ENCODE measurements at regions not wholly inside any gene's neighbourhood (a gene's known extent, or its start where the extent isn't known, plus 50 kb on each side); places are given as distances from the start of the nearest gene placed in this dataset.
"Not testable (repeated sequence)": the region's sequence is repeated elsewhere in the genome, so short reads cannot be mapped to it uniquely, and the experiment has no call there.

DNA sequence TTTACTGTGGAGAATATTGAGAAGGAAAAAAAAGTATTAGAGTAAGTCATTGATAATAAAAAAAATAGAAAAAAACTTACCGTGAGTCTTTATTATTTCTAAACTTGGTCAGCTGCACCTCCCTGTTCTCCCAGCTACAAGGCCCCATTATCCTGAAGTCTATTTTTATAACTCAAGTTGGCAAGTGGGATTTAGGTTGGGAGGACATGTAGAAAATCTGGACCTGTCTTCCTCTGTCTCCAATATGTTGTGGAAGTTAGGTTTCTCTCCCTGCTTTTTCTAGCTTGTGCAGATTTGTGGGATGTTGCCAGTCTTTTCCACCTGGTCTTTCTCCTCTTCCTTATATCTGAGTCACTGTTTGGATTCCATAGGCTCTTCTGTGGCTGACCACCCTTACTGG lies 361.4 kb downstream of the HLX start:
- WGBS, 2 experiments: 83% methylated on average over 1 of the region's 1 CpG; no CpG with 5 or more reads in 1 of the 2 experiments
- Histone ChIP-seq H3K27ac (ENCODE audit: insufficient read depth, low read depth, low read length, poor library complexity, severe bottlenecking) (no peak overlapping the region), H3K4me3 (ENCODE audit: insufficient read depth, low read depth, low read length) (no peak overlapping the region), H3K27me3 (ENCODE audit: control insufficient read depth, insufficient read depth, low read length, poor library complexity, severe bottlenecking) (no peaks in the 10 kb centered on the region), H3K4me1 (ENCODE audit: control insufficient read depth, insufficient read depth, low read length) (no peaks in the 10 kb centered on the region), H3K9me3 (ENCODE audit: control insufficient read depth, low read length) (no peaks in the 10 kb centered on the region), H3K36me3 (ENCODE audit: control insufficient read depth, insufficient read depth, low read length) (no peaks in the 10 kb centered on the region)

DNA sequence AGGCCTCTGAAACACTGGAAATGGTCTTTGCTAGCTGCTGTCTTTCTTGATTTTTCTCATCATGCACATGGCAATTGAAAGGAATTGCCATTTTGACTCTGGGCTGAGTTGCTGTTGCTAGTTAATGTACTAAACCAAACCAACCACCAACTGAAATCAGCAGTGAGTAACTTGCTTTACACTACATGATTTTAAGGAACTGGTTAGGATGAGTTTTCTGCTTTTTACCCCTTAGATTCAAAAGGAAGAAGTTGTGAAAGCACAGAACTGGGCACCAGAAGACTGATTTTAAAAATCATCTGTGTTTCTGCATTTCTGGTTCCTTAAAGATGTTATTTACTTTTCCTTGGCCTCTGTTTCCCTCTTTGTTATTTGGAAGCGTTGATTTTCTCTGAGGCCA lies 361.9 kb downstream of the HLX start:
- Histone ChIP-seq H3K9me3 (ENCODE audit: control insufficient read depth, low read length) (no peaks in the 10 kb centered on the region), H3K36me3 (ENCODE audit: control insufficient read depth, insufficient read depth, low read length) (no peaks in the 10 kb centered on the region), H3K4me3 (ENCODE audit: insufficient read depth, low read depth, low read length) (no peak overlapping the region), H3K27me3 (ENCODE audit: control insufficient read depth, insufficient read depth, low read length, poor library complexity, severe bottlenecking) (no peaks in the 10 kb centered on the region), H3K27ac (ENCODE audit: insufficient read depth, low read depth, low read length, poor library complexity, severe bottlenecking) (no peak overlapping the region), H3K4me1 (ENCODE audit: control insufficient read depth, insufficient read depth, low read length) (no peaks in the 10 kb centered on the region)
- 80 to 95% methylated on average over 1 of the region's 1 CpG for WGBS, 2 experiments

DNA sequence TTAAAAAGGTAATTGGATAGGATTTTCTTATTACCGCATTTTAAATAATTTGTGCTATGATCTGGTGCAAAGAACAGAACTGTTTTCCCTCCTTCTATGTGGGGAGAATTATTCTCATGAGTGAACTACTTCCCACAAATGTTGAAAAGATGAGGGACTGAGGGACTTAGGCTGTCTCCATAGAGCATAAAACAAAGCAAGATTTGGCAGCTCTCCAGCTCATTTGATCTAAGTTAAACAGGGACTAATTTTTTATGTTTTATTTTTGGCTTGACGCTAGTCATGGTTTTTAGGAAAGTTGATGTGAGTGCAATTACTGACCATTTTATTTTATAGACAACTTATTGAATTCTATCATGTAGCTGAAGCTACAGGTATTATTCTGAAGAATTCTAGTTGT lies 362.3 kb downstream of the HLX start:
- Histone ChIP-seq H3K9me3 (ENCODE audit: control insufficient read depth, low read length) (no peaks in the 10 kb centered on the region), H3K27ac (ENCODE audit: insufficient read depth, low read depth, low read length, poor library complexity, severe bottlenecking) (no peak overlapping the region), H3K4me1 (ENCODE audit: control insufficient read depth, insufficient read depth, low read length) (no peaks in the 10 kb centered on the region), H3K36me3 (ENCODE audit: control insufficient read depth, insufficient read depth, low read length) (no peaks in the 10 kb centered on the region), H3K4me3 (ENCODE audit: insufficient read depth, low read depth, low read length) (no peak overlapping the region), H3K27me3 (ENCODE audit: control insufficient read depth, insufficient read depth, low read length, poor library complexity, severe bottlenecking) (no peaks in the 10 kb centered on the region)
- 94 to 100% methylated on average over 1 to 2 of the region's 2 CpGs for WGBS, 2 experiments

DNA sequence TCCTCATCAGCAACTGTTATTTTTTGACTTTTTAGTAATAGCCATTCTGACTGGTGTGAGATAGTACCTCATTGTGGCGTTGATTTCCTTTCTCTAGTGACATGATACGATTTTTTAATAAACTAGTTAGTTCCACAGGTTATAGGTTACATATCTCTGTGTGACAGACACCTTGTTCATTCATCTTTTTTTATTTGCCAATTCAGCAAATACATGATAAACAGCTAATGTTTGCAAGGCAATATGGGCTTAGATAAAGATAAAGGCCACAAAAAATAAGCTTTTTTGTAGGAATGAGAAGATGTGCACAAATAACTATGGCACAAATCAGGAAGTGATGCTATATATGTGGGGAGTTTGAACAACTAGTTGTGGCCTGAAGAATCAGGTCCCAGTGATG lies 366.8 kb downstream of the HLX start:
- Histone ChIP-seq H3K4me3 (ENCODE audit: insufficient read depth, low read depth, low read length) (no peak overlapping the region), H3K27ac (ENCODE audit: insufficient read depth, low read depth, low read length, poor library complexity, severe bottlenecking) (no peak overlapping the region), H3K9me3 (ENCODE audit: control insufficient read depth, low read length) (no peaks in the 10 kb centered on the region), H3K27me3 (ENCODE audit: control insufficient read depth, insufficient read depth, low read length, poor library complexity, severe bottlenecking) (no peaks in the 10 kb centered on the region), H3K36me3 (ENCODE audit: control insufficient read depth, insufficient read depth, low read length) (no peaks in the 10 kb centered on the region), H3K4me1 (ENCODE audit: control insufficient read depth, insufficient read depth, low read length) (no peaks in the 10 kb centered on the region)
- WGBS, 2 experiments: 91 to 100% methylated on average over 2 of the region's 2 CpGs

DNA sequence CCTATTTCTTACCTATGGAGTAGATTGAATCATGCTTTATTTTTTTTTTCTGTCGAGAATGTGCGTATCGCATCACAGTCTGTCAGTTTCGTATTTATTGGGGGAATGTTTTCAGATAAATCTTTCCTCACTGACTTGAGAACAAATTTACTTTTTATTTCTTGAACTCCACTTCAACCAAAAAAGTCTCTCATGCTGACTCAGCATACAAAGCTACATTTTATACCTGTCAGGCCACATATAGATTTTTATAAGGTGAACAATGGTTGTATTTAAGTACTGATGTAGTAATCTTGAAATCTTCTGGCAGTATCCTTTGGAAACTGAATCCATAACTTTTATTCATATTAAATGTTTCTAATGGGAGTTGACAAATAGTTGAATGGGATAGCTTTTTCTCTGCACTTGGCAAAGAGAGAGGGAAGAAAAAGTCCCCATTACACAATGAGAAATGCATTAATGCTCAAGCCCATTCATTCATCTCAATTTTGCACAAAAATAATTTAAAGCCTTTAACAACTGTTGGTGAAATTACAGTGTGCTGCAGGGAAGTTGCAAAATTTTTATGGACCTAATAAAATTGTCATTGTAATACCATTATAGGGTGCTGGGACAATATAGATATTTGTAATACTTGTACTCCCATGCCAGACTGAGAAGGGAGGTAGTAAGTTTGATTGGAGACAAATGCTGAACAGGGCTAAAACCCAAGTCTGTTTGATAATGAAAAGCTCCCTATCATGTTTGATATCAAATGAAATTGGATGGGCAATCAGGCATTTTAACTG lies 367.6 kb downstream of the HLX start:
- Histone ChIP-seq H3K27ac (ENCODE audit: insufficient read depth, low read depth, low read length, poor library complexity, severe bottlenecking) (no peak overlapping the region), H3K9me3 (ENCODE audit: control insufficient read depth, low read length) (no peaks in the 10 kb centered on the region), H3K27me3 (ENCODE audit: control insufficient read depth, insufficient read depth, low read length, poor library complexity, severe bottlenecking) (no peaks in the 10 kb centered on the region), H3K4me1 (ENCODE audit: control insufficient read depth, insufficient read depth, low read length) (no peaks in the 10 kb centered on the region), H3K4me3 (ENCODE audit: insufficient read depth, low read depth, low read length) (no peak overlapping the region), H3K36me3 (ENCODE audit: control insufficient read depth, insufficient read depth, low read length) (no peaks in the 10 kb centered on the region)
- WGBS, 2 experiments: 97% methylated on average over 4 of the region's 4 CpGs; no CpG with 5 or more reads in 1 of the 2 experiments

DNA sequence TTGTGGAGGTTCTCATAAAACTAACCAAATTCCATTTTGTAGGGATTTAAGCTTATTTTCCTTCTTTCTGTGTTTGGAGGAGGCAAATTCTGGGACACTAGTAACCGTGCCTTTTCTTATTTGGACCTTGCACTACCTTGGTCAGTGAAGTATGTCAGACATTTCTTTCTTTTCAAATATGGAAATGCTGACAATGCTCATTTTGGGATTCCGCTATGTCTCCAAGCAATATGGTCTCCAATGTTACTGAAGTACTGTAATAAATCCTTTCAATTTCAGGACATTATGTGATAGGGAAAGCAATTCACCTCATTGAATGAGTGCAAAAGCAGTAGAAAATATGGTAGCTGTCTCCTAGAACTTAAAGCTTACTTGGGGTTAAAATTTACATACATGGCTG lies 372.3 kb downstream of the HLX start:
- 96 to 100% methylated on average over 2 of the region's 2 CpGs for WGBS, 2 experiments
- H3K27ac ChIP-seq (ENCODE audit: insufficient read depth, low read depth, low read length, poor library complexity, severe bottlenecking): no peak overlapping the region
- H3K4me1 ChIP-seq (ENCODE audit: control insufficient read depth, insufficient read depth, low read length): no peaks in the 10 kb centered on the region
- no peaks in the 10 kb centered on the region for H3K27me3 ChIP-seq (ENCODE audit: control insufficient read depth, insufficient read depth, low read length, poor library complexity, severe bottlenecking)
- no peaks in the 10 kb centered on the region for H3K9me3 ChIP-seq (ENCODE audit: control insufficient read depth, low read length)
- H3K4me3 ChIP-seq (ENCODE audit: insufficient read depth, low read depth, low read length): no peak overlapping the region
- no peaks in the 10 kb centered on the region for H3K36me3 ChIP-seq (ENCODE audit: control insufficient read depth, insufficient read depth, low read length)

DNA sequence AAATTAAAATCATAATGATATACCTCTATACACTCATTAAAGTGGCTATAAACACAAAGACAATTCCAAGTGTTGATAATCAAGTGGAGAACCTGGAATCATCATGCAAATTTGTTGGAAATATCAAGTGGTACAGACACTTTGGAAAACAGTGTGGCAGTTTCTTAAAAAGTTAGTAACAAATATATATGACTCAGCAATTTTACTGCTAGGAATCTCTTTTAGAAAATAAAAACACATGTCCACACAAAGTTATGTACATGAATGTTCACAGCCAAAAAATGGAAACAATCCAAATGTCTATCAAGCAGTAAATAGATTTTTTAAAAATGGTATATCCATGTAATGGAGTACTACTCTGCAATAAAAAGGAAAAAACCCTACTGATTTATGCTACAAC lies 375.6 kb downstream of the HLX start:
- Histone ChIP-seq H3K4me1 (ENCODE audit: control insufficient read depth, insufficient read depth, low read length) (no peaks in the 10 kb centered on the region), H3K27me3 (ENCODE audit: control insufficient read depth, insufficient read depth, low read length, poor library complexity, severe bottlenecking) (no peaks in the 10 kb centered on the region), H3K36me3 (ENCODE audit: control insufficient read depth, insufficient read depth, low read length) (no peaks in the 10 kb centered on the region), H3K27ac (ENCODE audit: insufficient read depth, low read depth, low read length, poor library complexity, severe bottlenecking) (no peak overlapping the region), H3K9me3 (ENCODE audit: control insufficient read depth, low read length) (no peaks in the 10 kb centered on the region), H3K4me3 (ENCODE audit: insufficient read depth, low read depth, low read length) (no peak overlapping the region)

DNA sequence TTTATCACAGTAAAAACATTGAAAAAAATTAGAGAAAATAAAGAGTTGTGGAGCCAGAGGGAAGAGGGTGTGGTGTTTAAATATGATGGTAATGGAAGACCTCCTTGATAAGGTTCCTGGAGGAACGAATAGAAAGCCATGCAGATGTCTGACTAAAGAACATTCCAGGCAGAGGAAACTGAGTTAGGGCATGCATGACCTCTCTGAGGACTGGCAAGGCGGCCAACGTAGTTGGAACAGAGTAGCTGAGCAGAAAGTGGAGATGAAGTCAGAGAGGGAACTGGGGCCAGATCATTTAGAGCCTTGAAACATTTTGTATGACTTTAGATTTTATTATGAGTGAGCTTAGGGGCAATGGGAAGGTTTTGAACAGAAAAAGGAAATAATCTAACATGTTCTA lies 377.5 kb downstream of the HLX start:
- no peaks in the 10 kb centered on the region for H3K36me3 ChIP-seq (ENCODE audit: control insufficient read depth, insufficient read depth, low read length)
- H3K27me3 ChIP-seq (ENCODE audit: control insufficient read depth, insufficient read depth, low read length, poor library complexity, severe bottlenecking): no peaks in the 10 kb centered on the region
- H3K9me3 ChIP-seq (ENCODE audit: control insufficient read depth, low read length): no peaks in the 10 kb centered on the region
- no peak overlapping the region for H3K27ac ChIP-seq (ENCODE audit: insufficient read depth, low read depth, low read length, poor library complexity, severe bottlenecking)
- no peak overlapping the region for H3K4me3 ChIP-seq (ENCODE audit: insufficient read depth, low read depth, low read length)
- WGBS, 2 experiments: 90 to 91% methylated on average over 3 of the region's 3 CpGs
- H3K4me1 ChIP-seq (ENCODE audit: control insufficient read depth, insufficient read depth, low read length): no peaks in the 10 kb centered on the region

DNA sequence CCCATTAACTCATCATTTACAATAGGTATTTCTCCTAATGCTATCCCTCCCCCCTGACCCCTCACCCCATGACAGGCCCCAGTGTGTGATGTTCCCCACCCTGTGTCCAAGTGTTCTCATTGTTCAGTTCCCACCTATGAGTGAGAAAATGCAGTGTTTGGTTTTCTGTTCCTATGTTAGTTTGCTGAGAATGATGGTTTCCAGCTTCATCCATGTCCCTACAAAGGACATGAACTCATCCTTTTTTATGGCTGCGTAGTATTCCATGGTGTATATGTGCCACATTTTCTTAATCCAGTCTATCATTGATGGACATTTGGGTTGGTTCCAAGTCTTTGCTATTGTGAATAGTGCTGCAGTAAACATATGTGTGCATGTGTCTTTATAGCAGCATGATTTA lies 378.3 kb downstream of the HLX start:
- H3K9me3 ChIP-seq (ENCODE audit: control insufficient read depth, low read length); H3K4me3 ChIP-seq (ENCODE audit: insufficient read depth, low read depth, low read length); H3K4me1 ChIP-seq (ENCODE audit: control insufficient read depth, insufficient read depth, low read length); H3K27ac ChIP-seq (ENCODE audit: insufficient read depth, low read depth, low read length, poor library complexity, severe bottlenecking); H3K27me3 ChIP-seq (ENCODE audit: control insufficient read depth, insufficient read depth, low read length, poor library complexity, severe bottlenecking); H3K36me3 ChIP-seq (ENCODE audit: control insufficient read depth, insufficient read depth, low read length): not testable (repeated sequence)
- WGBS, 2 experiments: no CpG with 5 or more reads among the region's 1 CpG

DNA sequence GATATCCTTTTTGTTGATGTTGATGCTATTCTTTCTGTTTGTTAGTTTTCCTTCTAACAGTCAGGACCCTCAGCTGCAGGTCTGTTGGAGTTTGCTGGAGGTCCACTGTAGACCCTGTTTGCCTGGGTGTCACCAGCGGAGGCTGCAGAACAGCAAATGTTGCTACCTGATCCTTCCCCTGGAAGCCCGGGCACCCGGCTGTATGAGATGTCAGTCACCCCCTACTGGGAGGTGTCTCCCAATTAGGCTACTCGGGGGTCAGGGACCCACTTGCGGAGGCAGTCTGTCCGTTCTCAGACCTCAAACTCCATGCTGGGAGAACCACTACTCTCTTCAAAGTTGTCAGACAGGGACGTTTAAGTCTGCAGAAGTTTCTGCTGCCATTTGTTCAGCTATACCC lies 383.4 kb downstream of the HLX start:
- 93 to 94% methylated on average over 7 of the region's 7 CpGs for WGBS, 2 experiments
- not testable (repeated sequence) for H3K9me3 ChIP-seq (ENCODE audit: control insufficient read depth, low read length); H3K4me1 ChIP-seq (ENCODE audit: control insufficient read depth, insufficient read depth, low read length); H3K27ac ChIP-seq (ENCODE audit: insufficient read depth, low read depth, low read length, poor library complexity, severe bottlenecking); H3K27me3 ChIP-seq (ENCODE audit: control insufficient read depth, insufficient read depth, low read length, poor library complexity, severe bottlenecking); H3K4me3 ChIP-seq (ENCODE audit: insufficient read depth, low read depth, low read length); H3K36me3 ChIP-seq (ENCODE audit: control insufficient read depth, insufficient read depth, low read length)
